SH-SY5Y (cell line): ENCODE measurements at regions not wholly inside any gene's neighbourhood (a gene's known extent, or its start where the extent isn't known, plus 50 kb on each side); places are given as distances from the start of the nearest gene placed in this dataset.
A peak's percentile ranks its signal among the peaks of the same experiment; 100 is the strongest.

Source experiments
- GATA2 ChIP-seq: IDR thresholded peaks from 2 replicates; pipeline ENCODE4 v1.6.1; 2011; ENCODE audit warnings: mild to moderate bottlenecking, low read depth, low read length
- GATA3 ChIP-seq: IDR thresholded peaks from 2 replicates; pipeline ENCODE4 v1.6.1; 2011; ENCODE audit warnings: low read depth, mild to moderate bottlenecking, low read length, moderate library complexity

GRCh38 chr20:40424695-40425094 is 264.3 kb downstream of the MAFB start:
- TF ChIP-seq GATA3 (no peak), GATA2 (no peak)

DNA sequence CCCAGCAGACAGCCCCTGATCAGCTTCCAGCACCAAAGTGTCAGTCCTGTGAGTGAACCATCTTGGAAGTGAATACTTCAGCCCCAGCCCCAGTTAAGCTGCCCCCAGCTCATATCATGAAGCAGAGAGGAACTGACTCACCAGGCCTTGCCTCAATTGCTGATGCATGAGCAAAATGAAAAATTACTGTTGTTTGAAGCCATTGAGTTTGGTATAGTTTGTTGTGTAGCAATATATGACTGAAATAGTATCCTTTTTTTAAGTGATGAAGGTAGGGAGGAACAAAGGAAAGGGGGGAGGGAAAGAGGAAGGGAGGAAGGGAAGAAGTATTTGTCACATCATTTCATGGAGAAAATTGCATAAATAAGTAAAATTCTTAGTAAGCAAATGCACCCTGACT is 266.4 kb downstream of the MAFB start:
- TF ChIP-seq GATA2 (no peak), GATA3 (no peak)

DNA sequence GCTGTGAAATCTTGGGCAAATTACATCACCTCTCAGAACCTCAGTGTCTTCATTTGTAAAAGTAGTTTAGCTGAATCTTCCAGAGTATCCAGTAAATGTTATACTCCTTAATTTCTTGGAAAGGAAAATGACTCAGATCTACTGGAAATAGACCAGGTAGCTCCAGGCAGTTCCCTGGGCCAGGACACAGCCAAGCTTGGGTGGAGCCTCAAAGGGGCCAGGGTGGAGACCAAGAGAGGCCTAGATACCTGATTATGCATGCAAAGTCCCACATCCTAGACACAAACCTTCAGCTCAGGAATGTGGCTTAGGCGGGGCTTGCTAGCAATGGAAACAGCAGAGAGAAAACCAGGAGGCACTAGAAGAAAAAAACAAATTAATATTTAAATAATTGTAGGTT is 272.8 kb downstream of the MAFB start:
- TF ChIP-seq GATA2 (no peak), GATA3 (no peak)

DNA sequence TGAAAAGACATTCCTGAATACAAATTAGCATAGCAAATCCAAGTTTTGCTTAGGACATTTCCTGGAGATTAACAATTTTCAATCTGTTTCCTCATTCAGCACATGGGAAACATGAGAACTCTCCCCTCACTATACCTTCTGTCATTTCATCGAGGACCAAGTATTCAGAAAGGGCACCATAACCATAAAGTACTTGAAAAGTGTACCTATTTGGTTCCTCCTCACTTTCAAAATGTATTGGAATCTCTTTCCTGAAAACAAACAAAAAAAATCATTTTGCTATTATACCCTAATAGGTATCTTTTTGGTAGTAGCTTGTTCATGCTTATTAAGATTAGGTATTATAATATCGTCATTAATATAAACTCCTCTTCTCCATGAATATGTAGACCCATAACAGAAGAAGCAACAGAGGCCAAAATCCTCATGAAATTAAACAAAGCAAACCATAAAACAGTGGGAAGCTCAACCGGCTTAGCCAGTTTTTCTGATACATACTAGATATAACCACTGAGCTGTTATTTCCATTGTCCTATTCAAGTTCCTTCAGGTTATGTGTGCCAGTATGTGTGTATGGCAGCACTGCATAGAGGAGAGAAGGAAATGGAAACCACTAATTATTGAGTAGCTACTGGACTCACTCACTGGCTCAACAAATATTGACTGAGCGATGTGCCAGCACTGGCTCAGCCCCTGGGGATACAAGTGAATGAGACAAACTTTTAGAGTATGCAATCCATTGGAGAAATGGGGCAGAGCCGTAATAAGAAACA is 274.0 kb downstream of the MAFB start:
- TF ChIP-seq GATA2, result no peak
- no peak for TF ChIP-seq GATA3

DNA sequence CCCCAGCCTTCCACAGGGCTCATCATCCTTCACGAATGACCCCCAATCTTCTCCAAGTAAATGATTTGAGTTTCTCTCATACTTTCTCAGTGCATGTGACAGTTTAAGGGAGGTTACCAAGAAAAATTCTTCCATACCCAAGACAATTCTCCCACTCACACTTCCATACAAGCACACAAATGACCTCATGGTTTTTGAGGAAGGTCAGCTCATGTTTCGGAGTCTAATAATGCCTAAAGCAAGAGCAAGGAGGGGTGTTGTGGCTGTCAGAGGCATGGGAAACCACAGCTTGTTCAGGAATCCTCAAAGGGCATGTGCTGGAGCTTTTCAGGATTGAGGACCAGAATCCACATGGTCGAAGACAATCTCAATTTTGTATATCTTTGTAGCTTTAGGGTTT is 279.0 kb downstream of the MAFB start:
- TF ChIP-seq GATA3, result no peak
- TF ChIP-seq GATA2, result no peak

DNA sequence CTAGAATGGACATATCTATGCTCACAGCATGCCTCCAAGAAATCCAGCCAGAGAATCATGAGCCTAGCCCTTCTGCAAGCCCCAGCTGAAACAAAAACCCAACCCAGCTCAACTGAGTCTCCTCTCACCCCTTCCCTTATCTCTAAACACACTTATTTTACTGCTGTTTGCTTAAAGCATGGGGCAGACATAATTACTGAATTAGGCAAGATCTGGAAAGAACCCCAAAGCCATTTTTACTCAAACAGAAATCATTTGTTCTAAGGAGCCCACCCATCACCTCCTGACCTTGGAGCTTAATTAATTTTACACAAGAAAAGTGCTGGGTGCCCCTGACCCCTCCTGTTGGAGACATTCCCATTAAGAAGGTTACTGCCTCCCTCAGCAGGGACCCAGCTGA is 291.6 kb downstream of the MAFB start:
- TF ChIP-seq GATA2 (no peak), GATA3 (no peak)

- TF ChIP-seq GATA2 (no peak), GATA3 (no peak)
Observed at GRCh38 chr20:40393197-40394079, 295.6 kb downstream of the MAFB start.

DNA sequence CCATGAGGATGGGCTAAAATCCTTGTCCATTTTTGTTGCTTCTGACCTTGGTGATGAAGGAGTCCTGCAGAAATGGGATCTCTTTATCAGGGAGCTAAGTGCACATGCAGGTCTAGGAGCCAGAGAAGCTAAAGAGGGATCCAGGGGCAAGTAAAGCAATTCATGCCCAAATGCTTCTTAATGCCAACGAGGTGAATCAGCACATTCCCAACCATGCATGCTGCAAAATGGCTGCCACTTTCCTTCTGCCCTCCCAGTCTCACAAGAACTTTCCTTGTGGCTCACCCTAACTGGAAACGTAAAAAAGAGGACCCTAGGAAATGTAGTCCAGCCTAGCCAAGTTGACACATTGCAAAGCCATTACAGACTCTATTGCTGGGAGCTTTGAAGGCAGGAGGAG is 298.4 kb downstream of the MAFB start:
- no peak for TF ChIP-seq GATA3
- no peak for TF ChIP-seq GATA2

GRCh38 chr20:40370800-40371199 is 318.2 kb downstream of the MAFB start:
- no peak for TF ChIP-seq GATA3
- no peak for TF ChIP-seq GATA2

- TF ChIP-seq GATA2 (no peak), GATA3 (no peak)
Observed at GRCh38 chr20:40368876-40369275, 320.2 kb downstream of the MAFB start.

- TF ChIP-seq GATA2 (no peak), GATA3 (no peak)
Observed at GRCh38 chr20:40361916-40362315, 327.1 kb downstream of the MAFB start.

GRCh38 chr20:40359131-40359912 is 329.7 kb downstream of the MAFB start:
- TF ChIP-seq GATA3 (no peak), GATA2 (peak; percentile 20; the same call in 1 of the 2 replicates)

DNA sequence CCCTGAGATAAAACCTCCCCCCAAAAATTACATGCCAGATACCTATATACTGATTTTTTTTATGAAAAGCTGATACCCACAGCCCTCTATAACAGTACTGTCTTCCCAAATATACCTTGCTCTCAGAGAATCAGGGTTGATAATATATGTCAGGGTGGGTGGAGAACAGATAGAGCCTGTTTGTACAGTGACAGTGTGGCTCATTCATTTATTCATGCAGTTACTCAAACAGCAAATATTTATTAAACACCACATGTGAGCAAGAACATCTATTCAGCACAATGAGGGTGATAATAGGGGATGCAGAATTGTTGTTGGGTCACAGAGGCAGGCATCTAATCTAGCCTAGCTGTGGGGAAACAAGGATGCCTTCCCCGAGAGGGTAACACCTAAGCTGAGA is 334.2 kb downstream of the MAFB start:
- TF ChIP-seq GATA3 (no peak), GATA2 (no peak)

DNA sequence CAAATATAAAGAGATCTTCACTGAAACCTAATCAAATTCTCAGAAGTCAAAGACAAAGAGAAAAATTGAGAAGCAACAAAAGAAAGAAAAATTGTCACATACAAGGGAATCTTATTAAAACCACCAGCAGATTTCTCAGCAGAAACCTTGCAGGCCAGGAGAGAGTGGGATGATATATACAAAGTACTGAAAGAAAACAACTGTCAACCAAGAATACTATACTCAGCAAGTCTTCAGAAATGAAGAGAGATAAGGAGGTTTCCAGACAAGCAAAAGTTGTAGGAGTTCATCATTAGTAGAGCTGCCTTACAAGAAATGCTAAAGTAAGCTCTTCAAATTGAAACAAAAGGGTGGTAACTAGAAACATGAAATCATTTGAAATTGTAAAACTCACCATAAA is 345.6 kb downstream of the MAFB start:
- TF ChIP-seq GATA3 (no peak), GATA2 (no peak)

DNA sequence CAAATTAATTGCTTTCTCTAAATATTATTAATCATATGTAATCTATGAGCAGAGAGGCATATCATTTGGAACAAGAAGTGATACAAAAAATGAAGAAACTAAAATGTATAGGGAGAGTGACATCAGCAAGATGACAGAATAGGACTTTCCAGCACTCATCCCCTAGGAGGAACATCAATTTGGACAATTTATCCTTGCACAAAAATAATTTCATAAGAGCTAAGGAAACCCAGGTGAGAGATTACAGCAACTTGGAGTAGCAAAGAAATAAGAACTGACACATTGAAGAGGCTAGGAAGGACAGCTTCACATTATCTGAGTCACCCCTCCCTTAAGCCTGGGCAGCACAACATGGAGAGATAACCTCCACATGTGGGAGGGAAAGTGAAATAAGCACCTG is 347.5 kb downstream of the MAFB start:
- no peak for TF ChIP-seq GATA3
- no peak for TF ChIP-seq GATA2
